NCI-H2107 (cell line): ENCODE measurements at regions not wholly inside any gene's neighbourhood (a gene's known extent, or its start where the extent isn't known, plus 50 kb on each side); places are given as distances from the start of the nearest gene placed in this dataset.
"Not testable (repeated sequence)": the region's sequence is repeated elsewhere in the genome, so short reads cannot be mapped to it uniquely, and the experiment has no call there.

Experiments used
- DNase-seq: peaks from one replicate; lab custom pipeline; 2025; lab: John Stamatoyannopoulos, UW

GRCh38 chr16:77067900-77068299, 123.1 kb upstream of the MON1B start:
- DNase-seq, result no peak

- no peak for DNase-seq
Observed at GRCh38 chr16:77068402-77068801, 122.6 kb upstream of the MON1B start.

- no peak for DNase-seq
Observed at GRCh38 chr16:77069929-77070328, 121.1 kb upstream of the MON1B start.

- no peak for DNase-seq
Observed at GRCh38 chr16:77070683-77071082, 120.3 kb upstream of the MON1B start.

GRCh38 chr16:77076839-77077238, 114.2 kb upstream of the MON1B start:
- DNase-seq, result no peak

- DNase-seq, result no peak
Observed at GRCh38 chr16:77077256-77077922, 113.6 kb upstream of the MON1B start.

GRCh38 chr16:77085981-77086380, 105.0 kb upstream of the MON1B start:
- DNase-seq, result no peak

- DNase-seq, result no peak
Observed at GRCh38 chr16:77090062-77090461, 100.9 kb upstream of the MON1B start.

GRCh38 chr16:77093309-77093708, 97.7 kb upstream of the MON1B start:
- DNase-seq, result no peak

GRCh38 chr16:77093999-77094398, 97.0 kb upstream of the MON1B start:
- DNase-seq, result no peak

GRCh38 chr16:77111056-77111565, 79.9 kb upstream of the MON1B start:
- no peak for DNase-seq

- DNase-seq, result no peak
Observed at GRCh38 chr16:77112746-77113145, 78.2 kb upstream of the MON1B start.

GRCh38 chr16:77113835-77114234, 77.2 kb upstream of the MON1B start:
- DNase-seq, result no peak

GRCh38 chr16:77114361-77114760, 76.6 kb upstream of the MON1B start:
- not testable (repeated sequence) for DNase-seq

- no peak for DNase-seq
Observed at GRCh38 chr16:77116856-77117255, 74.1 kb upstream of the MON1B start.

GRCh38 chr16:77117707-77118106, 73.3 kb upstream of the MON1B start:
- no peak for DNase-seq

GRCh38 chr16:77131398-77131797, 59.6 kb upstream of the MON1B start:
- DNase-seq, result no peak

GRCh38 chr16:77132051-77132618, 58.9 kb upstream of the MON1B start:
- no peak for DNase-seq

- no peak for DNase-seq
Observed at GRCh38 chr16:77133706-77134105, 57.3 kb upstream of the MON1B start.

GRCh38 chr16:77137045-77137444, 53.9 kb upstream of the MON1B start:
- no peak for DNase-seq
